ENCODE measurements at regions not wholly inside any gene's neighbourhood (a gene's known extent, or its start where the extent isn't known, plus 50 kb on each side); places are given as distances from the start of the nearest gene placed in this dataset.

GRCh38 chr2:120515759-120516678, 170.1 kb downstream of the INHBB start:
- no peak for DNase-seq (ENCODE audit: low read depth in 2 of 2)

DNA sequence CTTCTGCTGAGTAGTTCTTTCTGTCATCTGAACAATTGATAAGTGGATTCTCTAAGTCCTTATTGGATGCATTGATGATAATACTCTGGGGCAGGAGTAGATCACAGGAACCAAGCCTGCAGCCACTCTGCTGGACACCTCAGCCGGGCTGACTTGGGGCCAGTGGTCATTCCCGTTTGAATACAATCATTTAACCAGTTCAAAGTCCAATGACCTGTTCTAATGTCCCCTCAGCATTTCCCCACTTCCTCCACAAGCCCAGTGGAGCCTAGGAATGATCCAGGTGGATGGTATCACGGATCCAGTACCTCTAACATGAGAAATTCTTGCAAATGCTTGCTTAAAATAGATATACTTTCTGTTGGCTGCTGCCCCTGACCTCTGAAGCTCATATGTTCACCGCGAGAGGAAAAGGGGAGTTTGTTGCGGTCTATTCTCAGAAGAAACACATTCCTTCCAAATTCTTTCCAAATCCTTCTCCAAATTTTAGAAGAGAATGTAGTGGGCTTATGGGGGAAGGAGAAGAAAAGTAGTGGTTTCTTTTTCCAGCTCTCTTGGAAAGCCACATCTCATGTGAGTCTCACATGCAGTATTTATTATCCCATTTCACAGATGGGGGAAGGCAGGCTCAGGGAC, 170.9 kb downstream of the INHBB start:
- no peak for DNase-seq (ENCODE audit: low read depth in 2 of 2)

GRCh38 chr2:120517751-120518469, 172.0 kb downstream of the INHBB start:
- DNase-seq (ENCODE audit: low read depth in 2 of 2): no peak

DNA sequence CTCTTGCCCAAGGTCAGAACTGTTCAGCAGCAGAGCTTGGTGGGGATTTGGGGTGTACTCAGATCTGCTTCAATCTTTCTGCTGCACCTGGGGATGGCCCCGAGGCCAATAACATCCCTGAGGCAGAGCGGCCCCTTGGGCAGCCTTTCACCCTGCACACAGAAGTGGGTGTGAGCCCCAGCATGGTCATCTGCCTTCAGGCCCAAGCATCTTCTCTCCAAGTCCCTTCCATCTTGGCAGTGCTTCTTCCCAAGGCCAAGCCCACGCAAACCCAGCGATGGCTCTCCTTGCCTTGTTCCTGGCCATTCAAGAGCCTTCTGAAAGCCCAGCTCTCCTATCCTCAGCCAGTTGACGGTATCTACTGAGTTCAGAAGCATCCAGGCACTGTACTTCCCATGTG, 172.9 kb downstream of the INHBB start:
- no peak for DNase-seq (ENCODE audit: low read depth in 2 of 2)

- DNase-seq (ENCODE audit: low read depth in 2 of 2): no peak
Observed at GRCh38 chr2:120519469-120519868, 173.5 kb downstream of the INHBB start.

- no peak for DNase-seq (ENCODE audit: low read depth in 2 of 2)
Observed at GRCh38 chr2:120520454-120520853, 174.5 kb downstream of the INHBB start.

- no peak for DNase-seq (ENCODE audit: low read depth in 2 of 2)
Observed at GRCh38 chr2:120520929-120521912, 175.3 kb downstream of the INHBB start.

- DNase-seq (ENCODE audit: low read depth in 2 of 2): no peak
Observed at GRCh38 chr2:120522151-120522751, 176.3 kb downstream of the INHBB start.

GRCh38 chr2:120523766-120524165, 177.8 kb downstream of the INHBB start:
- DNase-seq (ENCODE audit: low read depth in 2 of 2): no peak

DNA sequence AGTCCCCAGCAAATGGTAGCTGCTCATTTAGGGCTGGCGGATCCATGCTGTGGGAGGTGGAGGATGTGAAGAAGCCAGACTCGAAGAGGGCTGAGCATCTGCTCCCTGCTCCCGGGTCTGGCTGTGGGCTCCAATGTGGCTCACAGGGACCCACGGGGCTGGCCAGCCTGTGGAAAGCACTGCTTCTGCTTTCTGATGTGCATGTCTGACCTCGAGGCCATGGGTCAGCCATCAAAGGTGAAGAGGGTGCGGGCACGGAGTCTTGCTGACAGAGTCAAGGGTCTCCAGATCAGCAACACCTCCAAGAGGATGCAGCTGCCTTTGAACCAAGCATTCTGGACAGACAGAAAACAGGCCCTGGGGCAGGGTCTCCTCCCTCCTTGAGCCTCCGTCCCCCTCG, 178.2 kb downstream of the INHBB start:
- no peak for DNase-seq (ENCODE audit: low read depth in 2 of 2)

DNA sequence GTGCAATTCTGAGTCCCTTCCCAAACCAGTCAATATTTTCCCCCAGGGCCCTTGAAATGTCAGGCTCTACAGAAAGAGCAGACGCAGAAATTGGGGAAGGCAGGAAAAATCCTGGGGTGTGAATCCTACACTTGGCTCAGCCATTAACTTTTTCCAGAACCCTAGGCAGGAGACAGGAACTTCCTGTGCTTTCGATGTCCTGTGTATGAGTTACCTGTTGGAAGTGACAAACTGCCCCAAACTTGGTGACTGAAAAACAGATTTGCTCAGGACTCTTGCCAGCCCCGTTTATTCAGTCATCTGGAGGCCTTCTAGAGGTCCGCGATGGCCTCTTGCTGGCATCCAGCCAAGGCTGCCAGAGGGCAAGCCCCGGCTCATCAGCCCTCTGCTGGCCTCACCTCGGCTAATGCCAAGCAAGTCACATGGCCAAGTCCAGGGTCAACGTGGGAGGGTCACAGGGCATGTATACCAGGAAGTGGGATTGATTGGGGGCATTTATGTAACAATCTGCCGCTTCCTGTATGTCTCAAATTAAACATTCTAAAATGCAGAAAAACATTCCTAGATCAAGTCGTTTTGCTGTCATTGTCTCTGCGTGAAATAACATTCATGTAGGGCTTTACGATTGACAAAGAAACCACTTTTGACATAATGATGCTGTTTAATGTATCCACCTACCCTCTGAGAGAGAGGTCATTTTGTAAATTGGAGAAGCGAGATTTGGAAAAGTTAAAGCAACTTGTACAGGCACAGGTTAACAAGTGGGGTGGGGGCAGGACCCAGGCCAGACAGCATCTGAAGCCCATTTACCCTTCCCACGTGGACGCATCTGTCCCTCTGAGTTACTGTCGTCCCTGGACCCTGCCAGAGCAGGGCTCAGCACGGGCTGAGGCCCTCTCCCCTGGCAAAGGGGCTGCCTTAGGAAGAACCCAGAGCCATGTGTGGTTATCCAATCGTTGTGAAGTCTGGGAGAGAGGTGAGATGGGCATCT, 179.4 kb downstream of the INHBB start:
- DNase-seq (ENCODE audit: low read depth in 2 of 2): no peak

DNA sequence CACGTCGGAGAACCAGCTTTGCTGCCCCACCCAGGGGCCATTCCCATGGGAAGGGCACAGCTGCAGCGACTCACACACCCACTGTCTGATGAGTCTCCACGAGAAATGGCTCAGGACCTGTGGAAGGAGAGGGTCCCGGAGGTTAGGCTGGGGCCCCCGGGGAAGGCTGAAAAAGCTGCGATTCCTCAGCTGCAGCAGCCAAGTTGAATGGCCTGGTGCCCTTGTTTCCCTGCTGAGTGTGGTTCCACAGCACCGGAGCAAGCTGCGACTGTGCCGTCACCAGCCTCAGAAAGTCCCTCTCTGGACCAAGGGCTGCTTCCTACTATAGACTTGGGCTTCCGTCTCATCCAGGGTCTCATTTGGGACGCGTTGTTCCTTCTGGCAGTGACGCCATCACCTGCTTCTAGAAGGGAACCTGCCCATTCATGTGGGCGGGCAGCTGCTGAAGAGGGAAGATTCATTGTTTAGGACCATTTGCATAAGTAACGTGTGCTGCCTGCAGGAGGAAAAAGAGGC, 180.2 kb downstream of the INHBB start:
- no peak for DNase-seq (ENCODE audit: low read depth in 2 of 2)

- no peak for DNase-seq (ENCODE audit: low read depth in 2 of 2)
Observed at GRCh38 chr2:120526997-120527945, 181.3 kb downstream of the INHBB start.

- DNase-seq (ENCODE audit: low read depth in 2 of 2): no peak
Observed at GRCh38 chr2:120528051-120528692, 182.2 kb downstream of the INHBB start.

DNA sequence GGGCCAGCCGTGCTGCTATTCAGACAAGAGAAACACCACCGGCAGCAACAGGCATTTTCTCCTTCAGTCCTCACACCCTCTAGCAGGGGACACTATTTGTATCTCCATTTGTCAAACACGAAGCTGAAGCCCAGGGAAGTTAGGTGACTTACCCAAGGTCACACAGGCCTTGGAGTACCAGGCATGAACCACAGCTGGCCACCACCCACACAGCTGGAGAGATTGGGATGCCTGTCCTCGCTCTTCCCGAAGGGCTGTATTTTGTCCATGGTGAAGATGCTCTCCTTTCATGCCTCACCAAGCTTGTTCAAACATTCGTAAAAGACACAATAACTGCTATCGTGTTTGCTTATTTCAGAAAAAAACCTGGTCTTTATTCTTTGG, 182.7 kb downstream of the INHBB start:
- DNase-seq (ENCODE audit: low read depth in 2 of 2): no peak

- DNase-seq (ENCODE audit: low read depth in 2 of 2): no peak
Observed at GRCh38 chr2:120530781-120531180, 184.8 kb downstream of the INHBB start.

- DNase-seq (ENCODE audit: low read depth in 2 of 2): no peak
Observed at GRCh38 chr2:120531365-120531764, 185.4 kb downstream of the INHBB start.
